ENCODE measurements at regions not wholly inside any gene's neighbourhood (a gene's known extent, or its start where the extent isn't known, plus 50 kb on each side); places are given as distances from the start of the nearest gene placed in this dataset.

GRCh38 chr1:243943671-243944428, 93.8 kb upstream of the AKT3 start:
- no peak for DNase-seq

GRCh38 chr1:243942196-243943150, 92.4 kb upstream of the AKT3 start:
- DNase-seq: no peak

- DNase-seq: no peak
These were observed 90.4 kb upstream of the AKT3 start for GRCh38 chr1:243940451-243940850.

GRCh38 chr1:243939167-243939848, 89.3 kb upstream of the AKT3 start:
- DNase-seq: no peak

GRCh38 chr1:243938208-243938607, 88.2 kb upstream of the AKT3 start:
- no peak for DNase-seq

- DNase-seq: no peak
These were observed 83.5 kb upstream of the AKT3 start for GRCh38 chr1:243933495-243933894.

- no peak for DNase-seq
These were observed 81.9 kb upstream of the AKT3 start for GRCh38 chr1:243931957-243932356.

- DNase-seq: no peak
These were observed 81.0 kb upstream of the AKT3 start for GRCh38 chr1:243930822-243931671.

- DNase-seq: no peak
These were observed 77.3 kb upstream of the AKT3 start for GRCh38 chr1:243927381-243927780.

- DNase-seq: no peak
These were observed 76.8 kb upstream of the AKT3 start for GRCh38 chr1:243926803-243927245.

- DNase-seq: no peak
These were observed 76.3 kb upstream of the AKT3 start for GRCh38 chr1:243926299-243926698.

GRCh38 chr1:243924588-243925349, 74.7 kb upstream of the AKT3 start:
- DNase-seq: no peak

- DNase-seq: no peak
These were observed 74.1 kb upstream of the AKT3 start for GRCh38 chr1:243924188-243924587.

- DNase-seq: no peak
These were observed 73.5 kb upstream of the AKT3 start for GRCh38 chr1:243923292-243924171.

GRCh38 chr1:243921111-243921510, 71.1 kb upstream of the AKT3 start:
- no peak for DNase-seq

- no peak for DNase-seq
These were observed 68.0 kb upstream of the AKT3 start for GRCh38 chr1:243917863-243918565.

GRCh38 chr1:243917177-243917862, 67.3 kb upstream of the AKT3 start:
- DNase-seq: no peak

GRCh38 chr1:243916160-243916559, 66.1 kb upstream of the AKT3 start:
- DNase-seq: no peak

GRCh38 chr1:243912347-243912746, 62.3 kb upstream of the AKT3 start:
- no peak for DNase-seq

All from MV-4-11 (cell line).